DOHH2 (cell line): ENCODE measurements at regions not wholly inside any gene's neighbourhood (a gene's known extent, or its start where the extent isn't known, plus 50 kb on each side); places are given as distances from the start of the nearest gene placed in this dataset.

Experiments
- CTCF ChIP-seq: fragments of 200-600 bp; sonication (generic); IDR thresholded peaks from one replicate; pipeline ENCODE4 v1.5.1; 2014; ENCODE audit warnings: antibody characterized with exemption, mild to moderate bottlenecking, low read depth, low read length; ENCODE audit not compliant: poor library complexity, severe bottlenecking
- EZH2phosphoT487 ChIP-seq: fragments of 200-600 bp; sonication (generic); IDR thresholded peaks from 2 replicates; pipeline ENCODE4 v1.6.1; 2017; ENCODE audit warnings: borderline replicate concordance, mild to moderate bottlenecking, antibody characterized with exemption, low read length, moderate library complexity, mixed read lengths

- TF ChIP-seq CTCF (no peak), EZH2phosphoT487 (no peak)
These were observed 99.8 kb downstream of the BTG1 start for GRCh38 chr12:92045852-92046251.
